Osteoblast (primary cell): ENCODE measurements at regions not wholly inside any gene's neighbourhood (a gene's known extent, or its start where the extent isn't known, plus 50 kb on each side); places are given as distances from the start of the nearest gene placed in this dataset.
"Not testable (repeated sequence)": the region's sequence is repeated elsewhere in the genome, so short reads cannot be mapped to it uniquely, and the experiment has no call there.

Experiments used
- DNase-seq: peaks from one replicate; pipeline ENCODE4 v3.0.0; 2011; ENCODE audit warnings: low spot score, mixed read lengths; ENCODE audit not compliant: insufficient read length; ENCODE audit errors: missing footprints
- H2AFZ ChIP-seq: 2 replicates; pipeline ENCODE4 v1.6.0; 2011; ENCODE audit warnings: mild to moderate bottlenecking, low read length
- H3K27ac ChIP-seq: 2 replicates; pipeline ENCODE4 v1.5.1; 2011; ENCODE audit warnings: mild to moderate bottlenecking, low read depth, low read length, moderate library complexity
- H3K27me3 ChIP-seq: 2 replicates; pipeline ENCODE4 v1.6.0; 2012; ENCODE audit warnings: mild to moderate bottlenecking, control low read depth, inconsistent platforms, low read length, moderate library complexity; ENCODE audit not compliant: insufficient read depth
- H3K36me3 ChIP-seq: 2 replicates; pipeline ENCODE4 v1.5.1; 2011; ENCODE audit warnings: mild to moderate bottlenecking, low read length, control low read depth, moderate library complexity; ENCODE audit not compliant: insufficient read depth
- H3K4me1 ChIP-seq: 2 replicates; pipeline ENCODE4 v1.5.1; 2011; ENCODE audit warnings: mild to moderate bottlenecking, low read length, control low read depth, moderate library complexity; ENCODE audit not compliant: insufficient read depth
- H3K4me2 ChIP-seq: 2 replicates; pipeline ENCODE4 v1.6.0; 2011; ENCODE audit warnings: mild to moderate bottlenecking, low read length; ENCODE audit not compliant: insufficient read depth
- H3K4me3 ChIP-seq: fragments of 200-600 bp; sonication (generic); 3 replicates; pipeline ENCODE4 v1.5.1; 2012; ENCODE audit warnings: mild to moderate bottlenecking, low read length, inconsistent platforms; ENCODE audit not compliant: insufficient read depth
- H3K79me2 ChIP-seq: 2 replicates; pipeline ENCODE4 v1.6.0; 2012; ENCODE audit warnings: mild to moderate bottlenecking, low read length, control low read depth, inconsistent platforms; ENCODE audit not compliant: insufficient read depth
- H3K9me3 ChIP-seq: 2 replicates; pipeline ENCODE4 v1.5.1; 2011; ENCODE audit warnings: low read depth, low read length, control low read depth
- H4K20me1 ChIP-seq: 2 replicates; pipeline ENCODE4 v1.6.0; 2012; ENCODE audit warnings: mild to moderate bottlenecking, low read length, control low read depth; ENCODE audit not compliant: insufficient read depth
- TF ChIP-seq, protein P1 (sequence below): IDR thresholded peaks from 2 replicates; pipeline ENCODE4 v1.5.1; 2011; ENCODE audit warnings: mild to moderate bottlenecking, low read depth, low read length, moderate library complexity; ENCODE audit errors: extremely low read depth

GRCh38 chr17:70375813-70376770 lies 206.8 kb downstream of the KCNJ2 start:
- TF ChIP-seq, protein P1, sequence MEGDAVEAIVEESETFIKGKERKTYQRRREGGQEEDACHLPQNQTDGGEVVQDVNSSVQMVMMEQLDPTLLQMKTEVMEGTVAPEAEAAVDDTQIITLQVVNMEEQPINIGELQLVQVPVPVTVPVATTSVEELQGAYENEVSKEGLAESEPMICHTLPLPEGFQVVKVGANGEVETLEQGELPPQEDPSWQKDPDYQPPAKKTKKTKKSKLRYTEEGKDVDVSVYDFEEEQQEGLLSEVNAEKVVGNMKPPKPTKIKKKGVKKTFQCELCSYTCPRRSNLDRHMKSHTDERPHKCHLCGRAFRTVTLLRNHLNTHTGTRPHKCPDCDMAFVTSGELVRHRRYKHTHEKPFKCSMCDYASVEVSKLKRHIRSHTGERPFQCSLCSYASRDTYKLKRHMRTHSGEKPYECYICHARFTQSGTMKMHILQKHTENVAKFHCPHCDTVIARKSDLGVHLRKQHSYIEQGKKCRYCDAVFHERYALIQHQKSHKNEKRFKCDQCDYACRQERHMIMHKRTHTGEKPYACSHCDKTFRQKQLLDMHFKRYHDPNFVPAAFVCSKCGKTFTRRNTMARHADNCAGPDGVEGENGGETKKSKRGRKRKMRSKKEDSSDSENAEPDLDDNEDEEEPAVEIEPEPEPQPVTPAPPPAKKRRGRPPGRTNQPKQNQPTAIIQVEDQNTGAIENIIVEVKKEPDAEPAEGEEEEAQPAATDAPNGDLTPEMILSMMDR: no peak
- no peaks in the 10 kb centered on the region for H3K79me2 ChIP-seq
- no peaks in the 10 kb centered on the region for H4K20me1 ChIP-seq
- no peaks in the 10 kb centered on the region for H3K4me1 ChIP-seq
- no peak overlapping the region for H2AFZ ChIP-seq
- H3K36me3 ChIP-seq: no peaks in the 10 kb centered on the region
- peak; percentile 3 for DNase-seq
- no peaks in the 10 kb centered on the region for H3K9me3 ChIP-seq
- no peak overlapping the region for H3K27ac ChIP-seq
- no peaks in the 10 kb centered on the region for H3K27me3 ChIP-seq
- no peak overlapping the region for H3K4me3 ChIP-seq
- no peak overlapping the region for H3K4me2 ChIP-seq

GRCh38 chr17:70377654-70378053 lies 208.3 kb downstream of the KCNJ2 start:
- Histone ChIP-seq H3K4me3 (no peak overlapping the region), H3K4me1 (no peaks in the 10 kb centered on the region), H3K9me3 (no peaks in the 10 kb centered on the region), H3K27me3 (no peaks in the 10 kb centered on the region), H4K20me1 (no peaks in the 10 kb centered on the region), H3K27ac (no peak overlapping the region), H2AFZ (no peak overlapping the region), H3K79me2 (no peaks in the 10 kb centered on the region), H3K4me2 (no peak overlapping the region), H3K36me3 (no peaks in the 10 kb centered on the region)
- TF ChIP-seq, protein P1: no peak
- no peak for DNase-seq

- Histone ChIP-seq H3K4me1 (no peaks in the 10 kb centered on the region), H3K4me3 (no peak overlapping the region), H3K27me3 (no peaks in the 10 kb centered on the region), H3K36me3 (no peaks in the 10 kb centered on the region), H4K20me1 (no peaks in the 10 kb centered on the region), H2AFZ (no peak overlapping the region), H3K9me3 (no peaks in the 10 kb centered on the region), H3K4me2 (no peak overlapping the region), H3K79me2 (no peaks in the 10 kb centered on the region), H3K27ac (no peak overlapping the region)
- TF ChIP-seq, protein P1: no peak
- DNase-seq: no peak
These were observed 208.7 kb downstream of the KCNJ2 start for GRCh38 chr17:70378076-70378475.

- H3K79me2 ChIP-seq: no peaks in the 10 kb centered on the region
- H3K27ac ChIP-seq: no peak overlapping the region
- no peaks in the 10 kb centered on the region for H3K36me3 ChIP-seq
- no peak overlapping the region for H2AFZ ChIP-seq
- H3K9me3 ChIP-seq: no peaks in the 10 kb centered on the region
- no peak overlapping the region for H3K4me2 ChIP-seq
- H3K4me3 ChIP-seq: no peak overlapping the region
- H3K4me1 ChIP-seq: no peaks in the 10 kb centered on the region
- TF ChIP-seq, protein P1: no peak
- no peaks in the 10 kb centered on the region for H3K27me3 ChIP-seq
- no peaks in the 10 kb centered on the region for H4K20me1 ChIP-seq
- DNase-seq: no peak
These were observed 210.6 kb downstream of the KCNJ2 start for GRCh38 chr17:70379945-70380344.

DNA sequence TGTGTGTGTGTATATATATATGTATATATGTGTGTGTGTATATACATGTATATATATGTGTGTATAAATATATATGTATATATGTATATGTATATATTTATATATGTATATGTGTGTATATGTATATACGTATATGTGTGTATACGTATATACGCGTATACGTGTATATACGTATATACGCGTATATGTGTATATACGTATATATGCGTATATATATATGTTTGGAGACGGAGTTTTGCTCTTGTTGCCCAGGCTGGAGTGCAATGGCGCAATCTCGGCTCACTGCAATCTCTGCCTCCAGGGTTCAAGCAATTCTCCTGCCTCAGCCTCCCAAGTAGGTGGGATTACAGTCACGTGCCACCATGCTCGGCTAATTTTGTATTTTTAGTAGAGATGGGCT lies 212.6 kb downstream of the KCNJ2 start:
- H3K36me3 ChIP-seq, H3K4me2 ChIP-seq, H3K27ac ChIP-seq, H3K4me1 ChIP-seq, H3K4me3 ChIP-seq, DNase-seq, H4K20me1 ChIP-seq, H3K27me3 ChIP-seq, H3K9me3 ChIP-seq, H2AFZ ChIP-seq, H3K79me2 ChIP-seq: not testable (repeated sequence)
